Peyer's patch (tissue), 4 donors: ENCODE measurements at regions not wholly inside any gene's neighbourhood (a gene's known extent, or its start where the extent isn't known, plus 50 kb on each side); places are given as distances from the start of the nearest gene placed in this dataset.

Source experiments
- DNase-seq, 3 donors: peaks; one replicate each; pipeline ENCODE4 v3.0.0-alpha.2; 2017 to 2019
- H3K27ac ChIP-seq, 4 donors: fragments of 200-600 bp; sonication (generic); one replicate each; pipeline ENCODE4 v1.5.1; 2016 to 2019
- H3K27me3 ChIP-seq, 2 donors: fragments of 200-600 bp; sonication (generic); one replicate each; pipeline ENCODE4 v1.5.1; 2019
- H3K36me3 ChIP-seq, 3 donors: fragments of 200-600 bp; sonication (generic); one replicate each; pipeline ENCODE4 v1.5.1; 2016 to 2019
- H3K4me1 ChIP-seq, 4 donors: fragments of 200-600 bp; sonication (generic); one replicate each; pipeline ENCODE4 v1.5.1; 2016 to 2019
- H3K4me3 ChIP-seq, 4 donors: fragments of 200-600 bp; sonication (generic); 1 replicate in 3 of 4; 2 replicates in 1 of 4; pipeline ENCODE4 v1.5.1; 2016 to 2019; ENCODE audit warnings: mild to moderate bottlenecking in 1 of 4
- H3K9me3 ChIP-seq, 4 donors: fragments of 200-600 bp; sonication (generic); one replicate each; pipeline ENCODE4 v1.5.1; 2016 to 2019; ENCODE audit warnings: mild to moderate bottlenecking in 1 of 4
- CTCF ChIP-seq, 6 experiments: fragments of 450-650 bp in 4 of 6; fragments of 200-600 bp in 2 of 6; sonication (generic) in 1 of 6; IDR thresholded peaks; one replicate each; pipeline ENCODE4 v1.5.1; 2017 to 2019; ENCODE audit warnings: antibody characterized with exemption in 6 of 6, mild to moderate bottlenecking in 3 of 6, moderate library complexity in 1 of 6
- POLR2A ChIP-seq, 2 donors: fragments of 450-650 bp; IDR thresholded peaks; one replicate each; pipeline ENCODE4 v1.5.1; 2017; ENCODE audit warnings: antibody characterized with exemption in 2 of 2, mild to moderate bottlenecking in 2 of 2, moderate library complexity in 2 of 2

- Histone ChIP-seq H3K27ac (no peak overlapping the region), H3K9me3 (no peaks in the 10 kb centered on the region), H3K4me3 (no peak overlapping the region), H3K4me1 (no peaks in the 10 kb centered on the region), H3K36me3 (no peaks in the 10 kb centered on the region), H3K27me3 (no peaks in the 10 kb centered on the region)
- no peak for DNase-seq
- TF ChIP-seq CTCF (IDR thresholded peaks at IDR 0.05) = no peak
- no peak for TF ChIP-seq POLR2A (IDR thresholded peaks at IDR 0.05)
Measured at GRCh38 chr6:24054388-24054787, 71.6 kb upstream of the NRSN1 start.

- Histone ChIP-seq H3K36me3 (no peaks in the 10 kb centered on the region), H3K4me3 (no peak overlapping the region), H3K27me3 (no peaks in the 10 kb centered on the region), H3K9me3 (no peaks in the 10 kb centered on the region), H3K4me1 (no peaks in the 10 kb centered on the region), H3K27ac (no peak overlapping the region)
- no peak for TF ChIP-seq CTCF (IDR thresholded peaks at IDR 0.05)
- TF ChIP-seq POLR2A (IDR thresholded peaks at IDR 0.05) = no peak
- no peak for DNase-seq
Measured at GRCh38 chr6:24056567-24056966, 69.4 kb upstream of the NRSN1 start.

GRCh38 chr6:24057030-24057429 lies 69.0 kb upstream of the NRSN1 start:
- TF ChIP-seq POLR2A (IDR thresholded peaks at IDR 0.05) (no peak), CTCF (IDR thresholded peaks at IDR 0.05) (no peak)
- H3K4me3 ChIP-seq = no peak overlapping the region
- H3K4me1 ChIP-seq = no peaks in the 10 kb centered on the region
- H3K27me3 ChIP-seq = no peaks in the 10 kb centered on the region
- H3K27ac ChIP-seq = no peak overlapping the region
- no peak for DNase-seq
- H3K9me3 ChIP-seq = no peaks in the 10 kb centered on the region
- no peaks in the 10 kb centered on the region for H3K36me3 ChIP-seq

GRCh38 chr6:24060982-24061754 lies 64.8 kb upstream of the NRSN1 start:
- Histone ChIP-seq H3K9me3 (no peaks in the 10 kb centered on the region), H3K27me3 (no peaks in the 10 kb centered on the region), H3K4me3 (no peak overlapping the region), H3K27ac (no peak overlapping the region), H3K4me1 (no peaks in the 10 kb centered on the region), H3K36me3 (no peaks in the 10 kb centered on the region)
- no peak for DNase-seq
- TF ChIP-seq CTCF (IDR thresholded peaks at IDR 0.05) = no peak
- no peak for TF ChIP-seq POLR2A (IDR thresholded peaks at IDR 0.05)

- Histone ChIP-seq H3K4me1 (no peaks in the 10 kb centered on the region), H3K36me3 (no peaks in the 10 kb centered on the region), H3K4me3 (no peak overlapping the region), H3K27me3 (no peaks in the 10 kb centered on the region), H3K27ac (no peak overlapping the region), H3K9me3 (no peaks in the 10 kb centered on the region)
- TF ChIP-seq POLR2A (IDR thresholded peaks at IDR 0.05) = no peak
- TF ChIP-seq CTCF (IDR thresholded peaks at IDR 0.05) = peak in 3 of 6 experiments; percentile 16 to 35 (median 29)
- no peak for DNase-seq
Measured at GRCh38 chr6:24064106-24064505, 61.9 kb upstream of the NRSN1 start.
